IMR-90 (cell line): ENCODE measurements at regions not wholly inside any gene's neighbourhood (a gene's known extent, or its start where the extent isn't known, plus 50 kb on each side); places are given as distances from the start of the nearest gene placed in this dataset.

Experiments
- ATAC-seq: fragments of 200-7000 bp; cut with Tn5 transposase; 2 replicates; pipeline ENCODE4 v1.9.1; 2020; ENCODE audit warnings: low read depth, mild to moderate bottlenecking, moderate library complexity
- BruUV-seq: library from RNA; stranded (reverse); fragments of 400-500 nt; replicated peaks from 2 replicates; lab custom pipeline; 2021; lab: Mats Ljungman, UMichigan
- CTCF ChIA-PET: fragments of 300-600 bp; formaldehyde crosslinking; extraction: SDS; loops from one replicate; lab custom pipeline; 2021; ENCODE audit warnings: antibody characterized with exemption; lab: Yijun Ruan, JAX
- POLR2A ChIA-PET: fragments of 300-600 bp; sonication (Branson Sonifier 250); formaldehyde crosslinking; loops from one replicate; lab custom pipeline; 2022; ENCODE audit warnings: antibody characterized with exemption; ENCODE audit not compliant: unreplicated experiment; lab: Charles Lee
- DNase-seq: peaks from one replicate; pipeline ENCODE4 v3.0.0; 2013
- H2AFZ ChIP-seq: replicated peaks from 2 replicates; pipeline ENCODE3; 2013; ENCODE audit warnings: low read length, mild to moderate bottlenecking; ENCODE audit not compliant: poor library complexity
- H2AK5ac ChIP-seq: 2 replicates; pipeline ENCODE4 v1.6.1; 2013; ENCODE audit warnings: low read depth, low read length, inconsistent platforms
- H2AK9ac ChIP-seq: replicated peaks from 2 replicates; pipeline ENCODE3; 2013; ENCODE audit warnings: mild to moderate bottlenecking, low read depth, low read length, moderate library complexity; ENCODE audit not compliant: poor library complexity
- H2BK120ac ChIP-seq: 2 replicates; pipeline ENCODE4 v1.6.1; 2013; ENCODE audit warnings: low read depth, low read length, inconsistent platforms
- H2BK15ac ChIP-seq: 3 replicates; pipeline ENCODE4 v1.6.1; 2013; ENCODE audit warnings: low read depth, low read length, inconsistent platforms
- H2BK20ac ChIP-seq: 2 replicates; pipeline ENCODE4 v1.6.1; 2013; ENCODE audit warnings: low read depth, mild to moderate bottlenecking, inconsistent platforms, low read length, moderate library complexity
- H2BK5ac ChIP-seq: 2 replicates; pipeline ENCODE4 v1.6.1; 2013; ENCODE audit warnings: mild to moderate bottlenecking, low read depth, low read length, inconsistent platforms; ENCODE audit not compliant: poor library complexity, severe bottlenecking
- H3K14ac ChIP-seq: replicated peaks from 2 replicates; pipeline ENCODE4 v1.6.1; 2013; ENCODE audit warnings: low read depth, low read length, inconsistent platforms
- H3K18ac ChIP-seq: 2 replicates; pipeline ENCODE4 v1.6.1; 2013; ENCODE audit warnings: low read depth, low read length, control low read depth
- H3K23ac ChIP-seq: 2 replicates; pipeline ENCODE4 v1.6.1; 2013; ENCODE audit warnings: low read depth, low read length, inconsistent platforms
- H3K27ac ChIP-seq: 2 replicates; pipeline ENCODE4 v1.5.1; 2013; ENCODE audit warnings: mild to moderate bottlenecking, control low read depth, low read length; ENCODE audit not compliant: insufficient read depth
- H3K27me3 ChIP-seq: 2 replicates; pipeline ENCODE4 v1.6.1; 2013; ENCODE audit warnings: low read length; ENCODE audit not compliant: control insufficient read depth, insufficient read depth
- H3K36me3 ChIP-seq: 2 replicates; pipeline ENCODE4 v1.6.1; 2013; ENCODE audit warnings: low read length, mixed read lengths; ENCODE audit not compliant: control insufficient read depth, insufficient read depth
- H3K4ac ChIP-seq: 2 replicates; pipeline ENCODE4 v1.6.1; 2013; ENCODE audit warnings: low read depth, low read length, inconsistent platforms
- H3K4me1 ChIP-seq: 2 replicates; pipeline ENCODE4 v1.6.1; 2013; ENCODE audit warnings: low read length, mixed read lengths; ENCODE audit not compliant: control insufficient read depth, insufficient read depth
- H3K4me2 ChIP-seq: 2 replicates; pipeline ENCODE4 v1.6.1; 2013; ENCODE audit warnings: low read depth, mild to moderate bottlenecking, control low read depth, low read length, moderate library complexity
- H3K4me3 ChIP-seq: 2 replicates; pipeline ENCODE4 v1.5.1; 2013; ENCODE audit warnings: low read depth, mild to moderate bottlenecking, control low read depth, low read length, moderate library complexity; ENCODE audit not compliant: insufficient read depth
- H3K56ac ChIP-seq: 2 replicates; pipeline ENCODE4 v1.6.1; 2013; ENCODE audit warnings: low read length, inconsistent platforms; ENCODE audit not compliant: insufficient read depth; ENCODE audit errors: extremely low read depth
- H3K79me1 ChIP-seq, 2 experiments: 2 replicates each; pipeline ENCODE4 v1.6.1; 2013; ENCODE audit warnings: low read length in 2 of 2, inconsistent platforms in 1 of 2, low read depth in 1 of 2
- H3K9ac ChIP-seq: 2 replicates; pipeline ENCODE4 v1.6.1; 2013; ENCODE audit warnings: low read depth, low read length, control low read depth
- H3K9me1 ChIP-seq: 2 replicates; pipeline ENCODE4 v1.6.1; 2013; ENCODE audit warnings: low read length, inconsistent platforms; ENCODE audit not compliant: insufficient read depth
- H3K9me3 ChIP-seq: 2 replicates; pipeline ENCODE4 v1.6.1; 2013; ENCODE audit warnings: low read length; ENCODE audit not compliant: control insufficient read depth, insufficient read depth
- H4K20me1 ChIP-seq: 2 replicates; pipeline ENCODE4 v1.6.1; 2013; ENCODE audit warnings: low read length, inconsistent platforms; ENCODE audit not compliant: insufficient read depth
- H4K5ac ChIP-seq: 2 replicates; pipeline ENCODE4 v1.6.1; 2013; ENCODE audit warnings: mild to moderate bottlenecking, low read depth, low read length, control low read depth
- H4K8ac ChIP-seq, 2 experiments: 2 replicates each; pipeline ENCODE4 v1.6.1; 2013; ENCODE audit warnings: low read depth in 2 of 2, low read length in 2 of 2, control low read depth in 1 of 2, inconsistent platforms in 1 of 2
- H4K91ac ChIP-seq: 2 replicates; pipeline ENCODE4 v1.6.1; 2013; ENCODE audit warnings: low read depth, low read length, inconsistent platforms; ENCODE audit not compliant: insufficient read depth
- BHLHE40 ChIP-seq: fragments of 150-350 bp; IDR thresholded peaks from 2 replicates; pipeline ENCODE4 v1.6.1; 2016; ENCODE audit warnings: mild to moderate bottlenecking, low read depth, low read length
- CEBPB ChIP-seq: IDR thresholded peaks from 2 replicates; pipeline ENCODE4 v1.6.1; 2012; ENCODE audit warnings: low read depth, low read length, improper control_type of control experiment
- CHD1 ChIP-seq: IDR thresholded peaks from 2 replicates; pipeline ENCODE4 v1.6.1; 2012; ENCODE audit warnings: low read depth, low read length, improper control_type of control experiment
- ELK1 ChIP-seq: fragments of 150-350 bp; IDR thresholded peaks from 2 replicates; pipeline ENCODE4 v1.6.1; 2016; ENCODE audit warnings: low read depth, mild to moderate bottlenecking, low read length, moderate library complexity, borderline replicate concordance
- FOS ChIP-seq: fragments of 150-350 bp; IDR thresholded peaks from 2 replicates; pipeline ENCODE4 v1.6.1; 2016; ENCODE audit warnings: low read depth, low read length
- MAFK ChIP-seq: IDR thresholded peaks from 2 replicates; pipeline ENCODE4 v1.6.1; 2012; ENCODE audit warnings: low read depth, low read length, improper control_type of control experiment
- MAZ ChIP-seq: IDR thresholded peaks from 2 replicates; pipeline ENCODE4 v1.6.1; 2012; ENCODE audit warnings: low read depth, mild to moderate bottlenecking, low read length, improper control_type of control experiment, moderate library complexity, borderline replicate concordance
- MXI1 ChIP-seq: IDR thresholded peaks from 2 replicates; pipeline ENCODE4 v1.6.1; 2012; ENCODE audit warnings: low read depth, mild to moderate bottlenecking, low read length, moderate library complexity, borderline replicate concordance
- NFE2L2 ChIP-seq: fragments of 150-350 bp; IDR thresholded peaks from 2 replicates; pipeline ENCODE4 v1.6.1; 2016; ENCODE audit warnings: low read depth, mild to moderate bottlenecking, low read length
- POLR2A ChIP-seq: IDR thresholded peaks from 2 replicates; pipeline ENCODE4 v1.6.1; 2012; ENCODE audit warnings: mild to moderate bottlenecking, low read depth, low read length
- RAD21 ChIP-seq: IDR thresholded peaks from 2 replicates; pipeline ENCODE4 v1.6.1; 2012; ENCODE audit warnings: low read length, improper control_type of control experiment
- RCOR1 ChIP-seq: IDR thresholded peaks from 2 replicates; pipeline ENCODE4 v1.6.1; 2012; ENCODE audit warnings: mild to moderate bottlenecking, low read length, improper control_type of control experiment; ENCODE audit not compliant: insufficient replicate concordance
- RFX5 ChIP-seq: IDR thresholded peaks from 2 replicates; pipeline ENCODE4 v1.8.0; 2012; ENCODE audit warnings: low read depth, mild to moderate bottlenecking, low read length, moderate library complexity
- SMC3 ChIP-seq: fragments of 150-350 bp; IDR thresholded peaks from 2 replicates; pipeline ENCODE4 v1.6.1; 2016; ENCODE audit warnings: low read depth, mild to moderate bottlenecking, antibody characterized with exemption, low read length, moderate library complexity
- WGBS, 2 experiments: methylation state at CpG; one replicate each; pipeline versions ENCODE4 v1.1.5 to v1.1.7; 2013; ENCODE audit warnings: missing lambda C conversion rate in 2 of 2; ENCODE audit not compliant: insufficient read length in 1 of 2; ENCODE audit errors: extremely low coverage in 2 of 2; 5-methylcytosine and 5-hydroxymethylcytosine counted together
- dilution Hi-C: fragments of 300-500 bp; cut with HindIII; formaldehyde crosslinking; loops from one replicate; pipeline ENCODE4 v1.14.3; 2018; ENCODE audit warnings: low sequenced_read_pairs; ENCODE audit not compliant: unreplicated experiment
- in situ Hi-C: fragments of 300-500 bp; cut with MboI; formaldehyde crosslinking; loops from 3 replicates; pipeline ENCODE4 v1.14.3; 2019; ENCODE audit warnings: low sequenced_read_pairs, inconsistent platforms, mixed read lengths
- intact Hi-C: fragments of 100-400 bp; cut with micrococcal nuclease; formaldehyde crosslinking; loops from 2 replicates; pipeline ENCODE4 v1.10.0; 2022
- TF ChIP-seq, protein P1 (sequence below): fragments of 150-350 bp; IDR thresholded peaks from 2 replicates; pipeline ENCODE4 v1.6.1; 2017; ENCODE audit warnings: mild to moderate bottlenecking, antibody characterized with exemption, low read length, low read depth
- TF ChIP-seq, protein P2 (sequence below): conservative IDR thresholded peaks from 2 replicates; pipeline ENCODE4 v1.5.1; 2012; ENCODE audit warnings: mild to moderate bottlenecking, low read depth, low read length, improper control_type of control experiment

GRCh38 chr3:193842832-193843473 lies 249.9 kb downstream of the OPA1 start:
- H3K4me1 ChIP-seq = no peaks in the 10 kb centered on the region
- ATAC-seq (no peak), DNase-seq (no peak)
- no peaks in the 10 kb centered on the region for H3K9me3 ChIP-seq
- no peak overlapping the region for H3K56ac ChIP-seq
- no peak overlapping the region for H2AK9ac ChIP-seq
- H2BK20ac ChIP-seq = no peak overlapping the region
- dilution Hi-C loops = no loop called here
- H4K5ac ChIP-seq = no peak overlapping the region
- TF ChIP-seq MAZ (no peak), POLR2A (no peak), CEBPB (no peak), FOS (no peak), SMC3 (no peak), NFE2L2 (no peak), RCOR1 (no peak), MXI1 (no peak), BHLHE40 (no peak), ELK1 (no peak), RAD21 (no peak), CHD1 (no peak), MAFK (no peak), RFX5 (no peak)
- TF ChIP-seq, protein P1, sequence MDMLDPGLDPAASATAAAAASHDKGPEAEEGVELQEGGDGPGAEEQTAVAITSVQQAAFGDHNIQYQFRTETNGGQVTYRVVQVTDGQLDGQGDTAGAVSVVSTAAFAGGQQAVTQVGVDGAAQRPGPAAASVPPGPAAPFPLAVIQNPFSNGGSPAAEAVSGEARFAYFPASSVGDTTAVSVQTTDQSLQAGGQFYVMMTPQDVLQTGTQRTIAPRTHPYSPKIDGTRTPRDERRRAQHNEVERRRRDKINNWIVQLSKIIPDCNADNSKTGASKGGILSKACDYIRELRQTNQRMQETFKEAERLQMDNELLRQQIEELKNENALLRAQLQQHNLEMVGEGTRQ = no peak
- TF ChIP-seq, protein P2, sequence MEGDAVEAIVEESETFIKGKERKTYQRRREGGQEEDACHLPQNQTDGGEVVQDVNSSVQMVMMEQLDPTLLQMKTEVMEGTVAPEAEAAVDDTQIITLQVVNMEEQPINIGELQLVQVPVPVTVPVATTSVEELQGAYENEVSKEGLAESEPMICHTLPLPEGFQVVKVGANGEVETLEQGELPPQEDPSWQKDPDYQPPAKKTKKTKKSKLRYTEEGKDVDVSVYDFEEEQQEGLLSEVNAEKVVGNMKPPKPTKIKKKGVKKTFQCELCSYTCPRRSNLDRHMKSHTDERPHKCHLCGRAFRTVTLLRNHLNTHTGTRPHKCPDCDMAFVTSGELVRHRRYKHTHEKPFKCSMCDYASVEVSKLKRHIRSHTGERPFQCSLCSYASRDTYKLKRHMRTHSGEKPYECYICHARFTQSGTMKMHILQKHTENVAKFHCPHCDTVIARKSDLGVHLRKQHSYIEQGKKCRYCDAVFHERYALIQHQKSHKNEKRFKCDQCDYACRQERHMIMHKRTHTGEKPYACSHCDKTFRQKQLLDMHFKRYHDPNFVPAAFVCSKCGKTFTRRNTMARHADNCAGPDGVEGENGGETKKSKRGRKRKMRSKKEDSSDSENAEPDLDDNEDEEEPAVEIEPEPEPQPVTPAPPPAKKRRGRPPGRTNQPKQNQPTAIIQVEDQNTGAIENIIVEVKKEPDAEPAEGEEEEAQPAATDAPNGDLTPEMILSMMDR = no peak
- BruUV-seq = no TSS peak
- H4K91ac ChIP-seq = no peak overlapping the region
- no peak overlapping the region for H3K4ac ChIP-seq
- no peak overlapping the region for H2BK5ac ChIP-seq
- no peak overlapping the region for H3K14ac ChIP-seq
- H2AK5ac ChIP-seq = no peak overlapping the region
- H3K27me3 ChIP-seq = peaks cover 31% of the 10 kb centered on the region
- POLR2A ChIA-PET = interaction anchor here (0.6 kb wide), 1 partner anchor 292 kb away, joined by 3 read pairs; no protein-coding TSS in a partner anchor
- CTCF ChIA-PET = interaction anchor here (0.6 kb wide), 1 partner anchor 19 kb away, joined by 3 read pairs; no protein-coding TSS in a partner anchor
- no peaks in the 10 kb centered on the region for H4K20me1 ChIP-seq
- no peaks in the 10 kb centered on the region for H3K36me3 ChIP-seq
- no peak overlapping the region for H3K18ac ChIP-seq
- H3K4me2 ChIP-seq = no peak overlapping the region
- H2AFZ ChIP-seq = no peak overlapping the region
- no peak overlapping the region for H3K23ac ChIP-seq
- 78% methylated on average over 9 of the region's 13 CpGs; no CpG with 5 or more reads in 1 of the 2 experiments for WGBS, 2 experiments
- no peak overlapping the region for H3K27ac ChIP-seq
- H2BK120ac ChIP-seq = no peak overlapping the region
- H3K4me3 ChIP-seq = no peak overlapping the region
- in situ Hi-C loops = no loop called here
- intact Hi-C loops = no loop called here
- no peak overlapping the region for H4K8ac ChIP-seq
- no peak overlapping the region for H3K9ac ChIP-seq
- H2BK15ac ChIP-seq = no peak overlapping the region
- H3K9me1 ChIP-seq = no peaks in the 10 kb centered on the region
- no peaks in the 10 kb centered on the region for H3K79me1 ChIP-seq
